Testis (tissue), 2 donors: ENCODE measurements at regions not wholly inside any gene's neighbourhood (a gene's known extent, or its start where the extent isn't known, plus 50 kb on each side); places are given as distances from the start of the nearest gene placed in this dataset.
A peak's percentile ranks its signal among the peaks of the same experiment; 100 is the strongest.

Source experiments
- DNase-seq: peaks from one replicate; pipeline ENCODE4 v3.0.0-alpha.2; 2019
- H3K27ac ChIP-seq, 2 donors: fragments of 200-600 bp; sonication (generic); one replicate each; pipeline ENCODE4 v1.5.1; 2019
- H3K27me3 ChIP-seq: fragments of 200-600 bp; sonication (generic); one replicate; pipeline ENCODE4 v1.5.1; 2019
- H3K36me3 ChIP-seq: fragments of 200-600 bp; sonication (generic); one replicate; pipeline ENCODE4 v1.5.1; 2017; ENCODE audit warnings: low read depth; ENCODE audit errors: missing control alignments
- H3K4me1 ChIP-seq: fragments of 200-600 bp; sonication (generic); one replicate; pipeline ENCODE4 v1.5.1; 2019
- H3K4me3 ChIP-seq, 2 donors: fragments of 200-600 bp; sonication (generic); one replicate each; pipeline ENCODE4 v1.5.1; 2017 to 2019
- H3K9me3 ChIP-seq: fragments of 200-600 bp; sonication (generic); one replicate; pipeline ENCODE4 v1.5.1; 2017
- CTCF ChIP-seq, 3 experiments: fragments of 450-650 bp in 2 of 3; fragments of 200-600 bp in 1 of 3; sonication (generic) in 1 of 3; IDR thresholded peaks; one replicate each; pipeline ENCODE4 v1.5.1; 2016 to 2019; ENCODE audit warnings: antibody characterized with exemption in 3 of 3, mild to moderate bottlenecking in 2 of 3, moderate library complexity in 1 of 3
- POLR2A ChIP-seq: fragments of 450-650 bp; IDR thresholded peaks from one replicate; pipeline ENCODE4 v1.6.1; 2017; ENCODE audit warnings: antibody characterized with exemption, mild to moderate bottlenecking, moderate library complexity
- WGBS, 2 donors: methylation state at CpG; one replicate each; pipeline ENCODE4 v1.1.5; 2018; 5-methylcytosine and 5-hydroxymethylcytosine counted together
- intact Hi-C: fragments of 100-400 bp; cut with DNase I; formaldehyde crosslinking; loops from one replicate; pipeline ENCODE4 v1.15.1; 2023; ENCODE audit warnings: low total_unique reads

GRCh38 chr1:14460173-14460572 is 138.3 kb upstream of the KAZN start:
- Histone ChIP-seq H3K36me3 (no peaks in the 10 kb centered on the region), H3K4me1 (no peaks in the 10 kb centered on the region), H3K9me3 (no peaks in the 10 kb centered on the region), H3K4me3 (no peak overlapping the region), H3K27ac (no peak overlapping the region), H3K27me3 (no peaks in the 10 kb centered on the region)
- TF ChIP-seq CTCF (IDR thresholded peaks at IDR 0.05) (no peak), POLR2A (no peak)
- intact Hi-C loops, result no loop called here
- no peak for DNase-seq
- WGBS, 2 donors, result 60 to 79% methylated on average over 1 to 3 of the region's 3 CpGs

DNA sequence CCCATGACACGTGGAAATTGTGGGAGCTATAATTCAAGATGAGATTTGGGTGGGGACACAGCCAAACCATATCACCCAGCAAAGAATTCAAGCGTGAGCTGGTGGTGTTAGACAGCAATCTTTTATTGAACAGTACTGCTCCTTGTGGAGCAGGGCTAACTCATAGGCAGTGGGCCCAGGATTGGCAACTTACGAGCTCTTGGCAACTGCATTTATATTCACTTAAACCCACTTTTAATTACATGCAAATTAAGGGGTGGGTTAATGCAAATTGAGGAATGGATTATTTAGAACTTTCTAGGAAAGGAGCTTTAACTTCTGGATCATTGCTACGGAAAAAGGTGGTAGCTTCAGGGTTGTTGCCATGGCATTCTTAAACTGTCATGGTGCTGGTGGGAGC is 135.6 kb upstream of the KAZN start:
- H3K4me1 ChIP-seq, result no peaks in the 10 kb centered on the region
- intact Hi-C loops, result no loop called here
- TF ChIP-seq POLR2A (no peak), CTCF (IDR thresholded peaks at IDR 0.05) (no peak)
- no peak for DNase-seq
- no peak overlapping the region for H3K27ac ChIP-seq
- no peaks in the 10 kb centered on the region for H3K9me3 ChIP-seq
- H3K36me3 ChIP-seq, result no peaks in the 10 kb centered on the region
- H3K4me3 ChIP-seq, result no peak overlapping the region
- no peaks in the 10 kb centered on the region for H3K27me3 ChIP-seq
- 94 to 96% methylated on average over 4 of the region's 4 CpGs for WGBS, 2 donors

DNA sequence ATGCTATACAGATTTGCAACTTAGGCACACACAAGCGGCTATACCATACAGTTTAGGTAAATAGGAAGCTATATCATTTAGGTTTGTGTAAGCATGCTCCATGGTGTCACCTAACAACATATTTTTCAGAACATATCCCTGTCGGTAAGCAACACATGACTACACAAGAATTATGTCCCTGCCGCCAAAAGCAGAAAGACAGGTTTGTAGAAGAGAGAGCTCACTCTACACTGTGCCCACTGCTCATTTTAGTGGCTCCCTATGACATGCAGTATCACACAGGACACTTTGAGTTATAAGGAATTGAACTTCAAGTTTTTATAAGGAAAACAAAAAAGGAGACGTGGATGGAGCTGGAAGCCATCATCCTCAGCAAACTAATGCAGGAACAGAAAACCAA is 132.5 kb upstream of the KAZN start:
- intact Hi-C loops, result no loop called here

DNA sequence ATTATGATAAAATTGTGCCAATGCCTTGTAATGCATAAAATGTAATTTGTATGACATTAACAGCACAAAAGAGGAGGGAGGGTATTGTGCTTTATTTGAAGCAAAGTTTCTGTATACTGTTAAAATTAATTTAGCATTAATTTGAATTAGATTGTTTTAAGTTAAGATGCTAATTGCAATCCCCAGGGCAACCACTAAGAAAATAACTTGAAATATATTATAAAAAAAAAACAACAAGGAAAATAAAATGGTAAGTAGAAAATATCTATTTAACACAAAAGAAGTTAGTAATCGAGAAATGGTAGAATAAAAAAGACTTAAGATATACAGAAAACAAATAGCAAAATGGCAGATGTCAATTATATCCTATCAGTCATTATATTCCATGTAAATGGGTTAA is 131.4 kb upstream of the KAZN start:
- no peak overlapping the region for H3K4me3 ChIP-seq
- H3K27ac ChIP-seq, result no peak overlapping the region
- no peaks in the 10 kb centered on the region for H3K27me3 ChIP-seq
- TF ChIP-seq POLR2A (no peak), CTCF (IDR thresholded peaks at IDR 0.05) (peak in 1 of 3 experiments; percentile 32)
- H3K9me3 ChIP-seq, result no peaks in the 10 kb centered on the region
- H3K36me3 ChIP-seq, result no peaks in the 10 kb centered on the region
- intact Hi-C loops, result no loop called here
- no peak for DNase-seq
- WGBS, 2 donors, result 83 to 84% methylated on average over 1 of the region's 1 CpG
- H3K4me1 ChIP-seq, result no peaks in the 10 kb centered on the region

More for the DNA sequence above, 132.5 kb upstream of the KAZN start:
- H3K36me3 ChIP-seq, result no peaks in the 10 kb centered on the region
- no peaks in the 10 kb centered on the region for H3K27me3 ChIP-seq
- no peak overlapping the region for H3K27ac ChIP-seq
- no peaks in the 10 kb centered on the region for H3K4me1 ChIP-seq
- no peaks in the 10 kb centered on the region for H3K9me3 ChIP-seq
- TF ChIP-seq POLR2A, result no peak
- no peak for TF ChIP-seq CTCF (IDR thresholded peaks at IDR 0.05)
- WGBS, 2 donors, result 68 to 80% methylated on average over 4 of the region's 4 CpGs
- H3K4me3 ChIP-seq, result no peak overlapping the region
- DNase-seq, result no peak

- 95 to 96% methylated on average over 7 of the region's 7 CpGs for WGBS, 2 donors
- Histone ChIP-seq H3K27ac (no peak overlapping the region), H3K36me3 (no peaks in the 10 kb centered on the region), H3K9me3 (no peaks in the 10 kb centered on the region), H3K4me1 (no peaks in the 10 kb centered on the region), H3K4me3 (no peak overlapping the region), H3K27me3 (no peaks in the 10 kb centered on the region)
- TF ChIP-seq POLR2A, result no peak
- no peak for DNase-seq
- intact Hi-C loops, result no loop called here
Observed at GRCh38 chr1:14468751-14469150, 129.7 kb upstream of the KAZN start.
